ENCODE measurements at regions not wholly inside any gene's neighbourhood (a gene's known extent, or its start where the extent isn't known, plus 50 kb on each side); places are given as distances from the start of the nearest gene placed in this dataset.

- TF ChIP-seq, protein P1, sequence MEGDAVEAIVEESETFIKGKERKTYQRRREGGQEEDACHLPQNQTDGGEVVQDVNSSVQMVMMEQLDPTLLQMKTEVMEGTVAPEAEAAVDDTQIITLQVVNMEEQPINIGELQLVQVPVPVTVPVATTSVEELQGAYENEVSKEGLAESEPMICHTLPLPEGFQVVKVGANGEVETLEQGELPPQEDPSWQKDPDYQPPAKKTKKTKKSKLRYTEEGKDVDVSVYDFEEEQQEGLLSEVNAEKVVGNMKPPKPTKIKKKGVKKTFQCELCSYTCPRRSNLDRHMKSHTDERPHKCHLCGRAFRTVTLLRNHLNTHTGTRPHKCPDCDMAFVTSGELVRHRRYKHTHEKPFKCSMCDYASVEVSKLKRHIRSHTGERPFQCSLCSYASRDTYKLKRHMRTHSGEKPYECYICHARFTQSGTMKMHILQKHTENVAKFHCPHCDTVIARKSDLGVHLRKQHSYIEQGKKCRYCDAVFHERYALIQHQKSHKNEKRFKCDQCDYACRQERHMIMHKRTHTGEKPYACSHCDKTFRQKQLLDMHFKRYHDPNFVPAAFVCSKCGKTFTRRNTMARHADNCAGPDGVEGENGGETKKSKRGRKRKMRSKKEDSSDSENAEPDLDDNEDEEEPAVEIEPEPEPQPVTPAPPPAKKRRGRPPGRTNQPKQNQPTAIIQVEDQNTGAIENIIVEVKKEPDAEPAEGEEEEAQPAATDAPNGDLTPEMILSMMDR (IDR thresholded peaks at IDR 0.05) = no peak
- no peak for DNase-seq (ENCODE audit: low spot score)
- Histone ChIP-seq H3K4me3 (no peak overlapping the region), H3K27ac (no peak overlapping the region)
Observed at GRCh38 chrX:10021461-10022272, 54.5 kb downstream of the CLDN34 start.

GRCh38 chrX:10022273-10022541 is 55.0 kb downstream of the CLDN34 start:
- TF ChIP-seq, protein P1 (IDR thresholded peaks at IDR 0.05) = no peak
- no peak overlapping the region for H3K27ac ChIP-seq
- no peak overlapping the region for H3K4me3 ChIP-seq
- no peak for DNase-seq (ENCODE audit: low spot score)

DNA sequence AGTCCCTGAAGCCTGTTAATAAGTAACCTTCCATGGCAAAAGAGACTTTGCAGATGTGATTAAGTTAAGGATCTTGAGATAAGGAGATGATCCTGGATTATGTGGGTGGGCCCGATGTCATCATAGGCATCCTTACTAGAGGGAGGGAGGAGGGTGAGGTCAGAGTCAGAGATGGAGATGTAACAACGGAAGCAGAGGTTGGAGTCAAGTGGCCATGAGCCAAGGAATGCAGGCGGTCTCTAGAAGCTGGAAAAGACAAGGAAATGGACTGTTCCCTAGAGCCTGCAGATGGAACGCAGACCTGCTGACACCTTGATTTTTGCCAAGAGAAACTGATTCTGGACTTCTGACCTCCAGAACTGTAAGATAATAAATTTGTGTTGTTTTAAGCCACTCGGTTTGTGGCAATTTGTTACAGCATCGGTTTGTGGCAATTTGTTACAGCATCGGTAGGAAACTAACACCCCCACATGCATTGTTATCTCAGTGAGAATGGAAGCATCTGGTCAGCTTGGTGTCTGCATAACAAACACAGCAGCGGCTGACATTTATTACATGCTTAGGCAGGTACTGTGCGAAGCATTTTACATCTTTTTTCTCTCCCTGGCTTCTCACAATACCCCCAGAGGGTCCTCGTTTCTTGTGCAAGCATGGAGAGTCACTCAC is 55.6 kb downstream of the CLDN34 start:
- TF ChIP-seq, protein P1 (IDR thresholded peaks at IDR 0.05) = no peak
- DNase-seq (ENCODE audit: low spot score) = no peak
- Histone ChIP-seq H3K27ac (no peak overlapping the region), H3K4me3 (no peak overlapping the region)

GRCh38 chrX:10023821-10024220 is 56.7 kb downstream of the CLDN34 start:
- no peak for DNase-seq (ENCODE audit: low spot score)
- no peak overlapping the region for H3K27ac ChIP-seq
- TF ChIP-seq, protein P1 (IDR thresholded peaks at IDR 0.05) = no peak
- H3K4me3 ChIP-seq = no peak overlapping the region

DNA sequence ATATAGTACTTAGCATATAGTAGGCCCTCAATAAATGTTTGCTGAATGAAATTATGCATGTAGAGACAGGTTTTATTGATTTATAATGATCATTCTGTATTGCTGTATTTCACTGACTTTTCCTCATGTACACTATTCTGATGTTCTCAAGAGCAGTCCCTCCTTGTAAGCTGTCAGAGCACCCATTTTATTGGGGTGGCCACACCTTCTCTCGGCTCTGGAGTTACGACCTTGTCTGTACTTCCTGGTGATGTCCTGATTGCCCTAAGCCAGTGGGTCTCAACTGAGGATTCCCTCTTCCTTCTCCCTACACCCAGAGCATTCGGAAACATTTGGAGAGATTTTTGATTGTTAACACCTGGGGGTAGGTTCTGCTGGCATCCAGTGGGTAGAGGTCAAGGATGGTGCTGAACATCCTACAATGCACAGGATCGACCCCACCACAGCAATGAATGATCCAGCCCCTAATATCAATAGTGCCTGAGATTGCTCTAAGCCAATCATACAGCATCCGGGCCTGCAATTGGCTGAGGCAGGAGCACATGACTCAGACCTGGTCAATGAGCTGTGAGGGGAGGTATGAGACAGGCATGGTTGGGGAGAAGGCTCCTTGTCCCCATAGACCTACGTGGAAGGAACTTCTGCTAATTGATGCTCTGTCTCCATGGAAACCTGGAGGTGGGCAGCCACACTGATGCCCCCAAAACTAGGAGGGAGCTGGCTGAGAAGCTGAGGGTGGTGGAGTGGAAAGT is 58.8 kb downstream of the CLDN34 start:
- TF ChIP-seq, protein P1 (IDR thresholded peaks at IDR 0.05) = no peak
- Histone ChIP-seq H3K4me3 (no peak overlapping the region), H3K27ac (no peak overlapping the region)
- DNase-seq (ENCODE audit: low spot score) = no peak

DNA sequence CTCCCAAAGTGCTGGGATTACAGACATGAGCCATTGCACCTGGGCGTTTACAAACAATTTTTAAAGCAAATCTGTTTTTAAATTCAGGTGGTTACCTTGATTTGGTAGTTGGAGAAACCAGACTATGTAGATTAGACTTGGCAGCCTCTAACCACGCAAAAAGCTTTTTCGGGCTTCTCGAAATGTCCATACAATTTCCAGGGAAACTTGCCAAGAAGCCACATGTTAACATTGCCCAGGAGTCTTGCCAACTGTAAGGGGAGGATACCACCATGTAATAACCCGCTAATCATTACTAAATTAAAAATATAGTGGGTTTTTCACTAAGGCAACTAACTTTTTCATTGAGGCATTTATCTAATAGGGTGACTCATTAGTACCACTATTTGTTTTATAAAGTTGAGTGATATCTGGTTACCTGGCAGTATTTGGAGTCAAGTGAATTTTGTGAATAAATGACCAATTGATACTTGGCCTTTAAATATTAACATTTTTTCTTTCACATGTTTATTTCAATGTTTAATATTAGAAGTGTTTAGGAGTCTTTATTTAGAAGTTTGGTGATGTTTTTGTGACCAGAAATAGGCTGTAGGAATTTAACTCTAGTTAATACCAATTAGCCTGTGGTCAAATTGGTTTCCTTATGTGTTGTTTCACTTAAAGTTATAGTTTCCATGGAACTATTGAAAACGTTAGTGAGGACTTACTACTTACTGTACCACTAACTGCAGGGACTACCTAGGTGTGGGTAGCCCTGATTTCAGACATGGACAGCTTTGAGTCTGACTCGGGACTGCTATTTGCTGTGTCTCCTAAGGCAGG is 61.3 kb downstream of the CLDN34 start:
- Histone ChIP-seq H3K4me3 (no peak overlapping the region), H3K27ac (no peak overlapping the region)
- no peak for DNase-seq (ENCODE audit: low spot score)
- TF ChIP-seq, protein P1 (IDR thresholded peaks at IDR 0.05) = no peak
